H9 (cell line): ENCODE measurements at regions not wholly inside any gene's neighbourhood (a gene's known extent, or its start where the extent isn't known, plus 50 kb on each side); places are given as distances from the start of the nearest gene placed in this dataset.

ENCODE experiments used
- DNase-seq: peaks from one replicate; pipeline ENCODE4 v3.0.0-alpha.2; 2017
- H2AFZ ChIP-seq: one replicate; pipeline ENCODE4 v1.6.1; 2013; ENCODE audit warnings: mild to moderate bottlenecking, low read length, control low read depth, moderate library complexity
- H2AK5ac ChIP-seq: 2 replicates; pipeline ENCODE4 v1.6.1; 2013; ENCODE audit warnings: low read length, control low read depth, mixed read lengths; ENCODE audit not compliant: insufficient read length
- H2BK120ac ChIP-seq: one replicate; pipeline ENCODE4 v1.6.1; 2013; ENCODE audit warnings: low read depth, mild to moderate bottlenecking, low read length, control low read depth, inconsistent platforms; ENCODE audit not compliant: poor library complexity, severe bottlenecking
- H2BK12ac ChIP-seq: 2 replicates; pipeline ENCODE4 v1.6.1; 2013; ENCODE audit warnings: low read length, control low read depth, mixed read lengths, low read depth; ENCODE audit not compliant: insufficient read length
- H2BK15ac ChIP-seq: 2 replicates; pipeline ENCODE4 v1.6.1; 2013; ENCODE audit warnings: low read depth, low read length, control low read depth
- H2BK20ac ChIP-seq: one replicate; pipeline ENCODE4 v1.6.1; 2013; ENCODE audit warnings: low read depth, mild to moderate bottlenecking, low read length, control low read depth, inconsistent platforms; ENCODE audit not compliant: poor library complexity, severe bottlenecking
- H2BK5ac ChIP-seq: 2 replicates; pipeline ENCODE4 v1.6.1; 2013; ENCODE audit warnings: low read length, control low read depth, mixed read lengths; ENCODE audit not compliant: insufficient read length
- H3K14ac ChIP-seq: 2 replicates; pipeline ENCODE4 v1.6.1; 2013; ENCODE audit warnings: low read length, control low read depth; ENCODE audit not compliant: insufficient read depth
- H3K18ac ChIP-seq: 2 replicates; pipeline ENCODE4 v1.6.1; 2013; ENCODE audit warnings: low read depth, mild to moderate bottlenecking, mixed read lengths, low read length, control low read depth; ENCODE audit not compliant: insufficient read length
- H3K23ac ChIP-seq: 2 replicates; pipeline ENCODE4 v1.6.1; 2013; ENCODE audit warnings: low read length, control low read depth, mixed read lengths, low read depth; ENCODE audit not compliant: insufficient read length
- H3K23me2 ChIP-seq: 2 replicates; pipeline ENCODE4 v1.6.1; 2013; ENCODE audit warnings: low read depth, mild to moderate bottlenecking, mixed read lengths, low read length, control low read depth; ENCODE audit not compliant: insufficient read length, poor library complexity, severe bottlenecking
- H3K27ac ChIP-seq: 2 replicates; pipeline ENCODE4 v1.5.1; 2013; ENCODE audit warnings: low read length, control low read depth, mixed read lengths, low read depth; ENCODE audit not compliant: insufficient read length
- H3K27me3 ChIP-seq: 2 replicates; pipeline ENCODE4 v1.6.1; 2013; ENCODE audit warnings: low read length, control low read depth, inconsistent platforms; ENCODE audit not compliant: insufficient read depth
- H3K4ac ChIP-seq: 2 replicates; pipeline ENCODE4 v1.6.1; 2013; ENCODE audit warnings: low read depth, mild to moderate bottlenecking, control low read depth, inconsistent platforms, low read length, moderate library complexity
- H3K4me1 ChIP-seq: 2 replicates; pipeline ENCODE4 v1.6.1; 2013; ENCODE audit warnings: low read length, control low read depth, inconsistent platforms; ENCODE audit not compliant: insufficient read depth
- H3K4me2 ChIP-seq: 2 replicates; pipeline ENCODE4 v1.6.1; 2013; ENCODE audit warnings: low read length, control low read depth, mixed read lengths; ENCODE audit not compliant: insufficient read length, insufficient read depth
- H3K56ac ChIP-seq: 2 replicates; pipeline ENCODE4 v1.6.1; 2013; ENCODE audit warnings: low read depth, mild to moderate bottlenecking, mixed read lengths, low read length, control low read depth; ENCODE audit not compliant: insufficient read length
- H3K79me1 ChIP-seq: 2 replicates; pipeline ENCODE4 v1.6.1; 2013; ENCODE audit warnings: low read depth, mild to moderate bottlenecking, moderate library complexity, low read length, control low read depth, inconsistent platforms; ENCODE audit not compliant: insufficient read depth, poor library complexity, severe bottlenecking
- H3K79me2 ChIP-seq: 2 replicates; pipeline ENCODE4 v1.6.1; 2013; ENCODE audit warnings: low read length, control low read depth, inconsistent platforms; ENCODE audit not compliant: insufficient read depth
- H3K9ac ChIP-seq: 2 replicates; pipeline ENCODE4 v1.6.1; 2013; ENCODE audit warnings: low read length, control low read depth, mixed read lengths; ENCODE audit not compliant: insufficient read length; ENCODE audit errors: extremely low read depth
- H3K9me3 ChIP-seq: one replicate; pipeline ENCODE4 v1.6.1; 2013; ENCODE audit warnings: low read depth, low read length, inconsistent platforms; ENCODE audit not compliant: control insufficient read depth
- H3T11ph ChIP-seq: one replicate; pipeline ENCODE4 v1.6.1; 2013; ENCODE audit warnings: mild to moderate bottlenecking, low read length, control low read depth, inconsistent platforms
- H4K20me1 ChIP-seq: one replicate; pipeline ENCODE4 v1.6.1; 2013; ENCODE audit not compliant: control insufficient read depth, insufficient read length, insufficient read depth
- H4K5ac ChIP-seq: 2 replicates; pipeline ENCODE4 v1.6.1; 2013; ENCODE audit warnings: low read depth, mild to moderate bottlenecking, mixed read lengths, low read length, control low read depth; ENCODE audit not compliant: insufficient read length
- H4K8ac ChIP-seq: replicated peaks from 2 replicates; pipeline ENCODE4 v1.6.1; 2013; ENCODE audit warnings: low read length, control low read depth, mixed read lengths, low read depth; ENCODE audit not compliant: insufficient read length
- H4K91ac ChIP-seq: 2 replicates; pipeline ENCODE4 v1.6.1; 2013; ENCODE audit warnings: low read depth, mild to moderate bottlenecking, moderate library complexity, mixed read lengths, low read length, control low read depth; ENCODE audit not compliant: insufficient read length
- H3K27ac Mint-ChIP-seq, 3 experiments: 2 replicates in 2 of 3; 3 replicates in 1 of 3; pipeline ENCODE4 v1.8.0; 2020 to 2021; ENCODE audit warnings: mixed read lengths in 3 of 3, mild to moderate bottlenecking in 1 of 3, moderate library complexity in 1 of 3
- H3K27me3 Mint-ChIP-seq: 2 replicates; pipeline ENCODE4 v1.8.0; 2021; ENCODE audit warnings: low read depth, mild to moderate bottlenecking, moderate library complexity, mixed read lengths
- H3K36me3 Mint-ChIP-seq, 3 experiments: 2 replicates in 2 of 3; 3 replicates in 1 of 3; pipeline ENCODE4 v1.8.0; 2020 to 2021; ENCODE audit warnings: low read depth in 3 of 3, mixed read lengths in 3 of 3; ENCODE audit not compliant: insufficient read depth in 1 of 3
- H3K4me1 Mint-ChIP-seq, 2 experiments: 2 replicates each; pipeline ENCODE4 v1.8.0; 2020; ENCODE audit warnings: mixed read lengths in 2 of 2
- H3K4me3 Mint-ChIP-seq, 2 experiments: 2 replicates in 1 of 2; 3 replicates in 1 of 2; pipeline ENCODE4 v1.8.0; 2020 to 2021; ENCODE audit warnings: mild to moderate bottlenecking in 2 of 2, mixed read lengths in 2 of 2, moderate library complexity in 1 of 2
- H3K9me3 Mint-ChIP-seq, 2 experiments: 2 replicates in 1 of 2; 3 replicates in 1 of 2; pipeline ENCODE4 v1.8.0; 2020; ENCODE audit warnings: mild to moderate bottlenecking in 2 of 2, mixed read lengths in 2 of 2, moderate library complexity in 1 of 2
- WGBS: extraction: QIAGEN DNeasy Blood & Tissue Kit; methylation state at CpG from one replicate; pipeline ENCODE4 v1.1.7; 2013; ENCODE audit warnings: missing lambda C conversion rate, low lambda C conversion rate, mixed read lengths; ENCODE audit not compliant: insufficient read length; ENCODE audit errors: extremely low coverage; 5-methylcytosine and 5-hydroxymethylcytosine counted together
- TF ChIP-seq, protein P1 (sequence below): fragments of 200-600 bp; sonication (generic); conservative IDR thresholded peaks from 3 replicates; pipeline ENCODE4 v1.8.0; 2021; ENCODE audit warnings: antibody characterized with exemption, mild to moderate bottlenecking

DNA sequence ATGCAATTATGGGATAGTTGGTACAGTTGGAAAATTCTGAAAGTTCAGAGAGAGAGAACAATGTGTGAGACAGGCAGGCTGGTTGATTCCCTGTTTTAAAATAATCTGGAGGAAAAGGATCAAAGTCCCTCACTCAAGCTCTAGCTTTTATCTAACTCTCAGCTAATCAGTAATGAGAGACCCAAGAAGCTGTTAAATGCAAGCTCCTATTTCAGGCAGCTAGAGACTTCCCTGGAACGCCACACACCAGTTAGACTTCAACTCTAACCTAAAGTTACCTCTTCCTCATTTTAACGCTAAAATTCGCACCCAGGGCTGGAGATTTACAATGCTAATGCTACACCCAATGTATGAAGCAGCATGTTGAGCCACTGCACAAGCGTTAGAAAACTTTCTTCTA, 243.1 kb downstream of the EN1 start:
- Mint-ChIP-seq H3K4me1 (peaks cover 4 to 9% of the 10 kb centered on the region in 2 experiments; a peak in 2 of 4 replicates), H3K36me3 (peaks cover 4 to 16% (median 9%) of the 10 kb centered on the region in 3 experiments; a peak in 6 of 7 replicates), H3K4me3 (no peak overlapping the region), H3K27ac (no peak overlapping the region), H3K27me3 (peaks cover 4% of the 10 kb centered on the region; the same call in 1 of the 2 replicates), H3K9me3 (peaks cover 16 to 18% of the 10 kb centered on the region in 2 experiments; a peak in 4 of 5 replicates)
- Histone ChIP-seq H4K5ac (no peak overlapping the region), H2BK120ac (no peak overlapping the region), H3K4ac (no peak overlapping the region), H3T11ph (no peak overlapping the region), H2AK5ac (no peak overlapping the region), H3K56ac (no peak overlapping the region), H3K79me2 (no peaks in the 10 kb centered on the region), H4K8ac (no peak overlapping the region), H3K27me3 (no peaks in the 10 kb centered on the region), H3K14ac (no peak overlapping the region), H4K20me1 (no peaks in the 10 kb centered on the region), H2BK12ac (no peak overlapping the region), H3K79me1 (no peaks in the 10 kb centered on the region), H3K23me2 (no peaks in the 10 kb centered on the region), H3K4me2 (no peak overlapping the region), H3K27ac (no peak overlapping the region), H2BK20ac (no peak overlapping the region), H2BK15ac (no peak overlapping the region), H2AFZ (no peak overlapping the region), H3K9me3 (peaks cover 7% of the 10 kb centered on the region), H3K23ac (no peak overlapping the region), H3K9ac (no peak overlapping the region), H3K18ac (no peak overlapping the region), H2BK5ac (no peak overlapping the region), H3K4me1 (no peaks in the 10 kb centered on the region), H4K91ac (no peak overlapping the region)
- WGBS, result no CpG with 5 or more reads among the region's 4 CpGs
- DNase-seq, result no peak
- TF ChIP-seq, protein P1, sequence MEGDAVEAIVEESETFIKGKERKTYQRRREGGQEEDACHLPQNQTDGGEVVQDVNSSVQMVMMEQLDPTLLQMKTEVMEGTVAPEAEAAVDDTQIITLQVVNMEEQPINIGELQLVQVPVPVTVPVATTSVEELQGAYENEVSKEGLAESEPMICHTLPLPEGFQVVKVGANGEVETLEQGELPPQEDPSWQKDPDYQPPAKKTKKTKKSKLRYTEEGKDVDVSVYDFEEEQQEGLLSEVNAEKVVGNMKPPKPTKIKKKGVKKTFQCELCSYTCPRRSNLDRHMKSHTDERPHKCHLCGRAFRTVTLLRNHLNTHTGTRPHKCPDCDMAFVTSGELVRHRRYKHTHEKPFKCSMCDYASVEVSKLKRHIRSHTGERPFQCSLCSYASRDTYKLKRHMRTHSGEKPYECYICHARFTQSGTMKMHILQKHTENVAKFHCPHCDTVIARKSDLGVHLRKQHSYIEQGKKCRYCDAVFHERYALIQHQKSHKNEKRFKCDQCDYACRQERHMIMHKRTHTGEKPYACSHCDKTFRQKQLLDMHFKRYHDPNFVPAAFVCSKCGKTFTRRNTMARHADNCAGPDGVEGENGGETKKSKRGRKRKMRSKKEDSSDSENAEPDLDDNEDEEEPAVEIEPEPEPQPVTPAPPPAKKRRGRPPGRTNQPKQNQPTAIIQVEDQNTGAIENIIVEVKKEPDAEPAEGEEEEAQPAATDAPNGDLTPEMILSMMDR, result no peak
